Fibroblast of villous mesenchyme (primary cell): ENCODE measurements at regions not wholly inside any gene's neighbourhood (a gene's known extent, or its start where the extent isn't known, plus 50 kb on each side); places are given as distances from the start of the nearest gene placed in this dataset.
A peak's percentile ranks its signal among the peaks of the same experiment; 100 is the strongest.

Experiments
- DNase-seq: peaks from one replicate; pipeline ENCODE4 v3.0.0-alpha.2; 2010; ENCODE audit warnings: low read depth
- H3K4me3 ChIP-seq: 2 replicates; pipeline ENCODE4 v1.5.1; 2011; ENCODE audit warnings: low read depth, mild to moderate bottlenecking, low read length
- CTCF ChIP-seq: IDR thresholded peaks from 2 replicates; pipeline ENCODE4 v1.5.1; 2012; ENCODE audit warnings: low read depth, mild to moderate bottlenecking, low read length; ENCODE audit not compliant: insufficient read depth

- no peak for TF ChIP-seq CTCF
- no peak overlapping the region for H3K4me3 ChIP-seq
- no peak for DNase-seq
Observed at GRCh38 chr2:234147335-234147861, 96.9 kb downstream of the SPP2 start.

DNA sequence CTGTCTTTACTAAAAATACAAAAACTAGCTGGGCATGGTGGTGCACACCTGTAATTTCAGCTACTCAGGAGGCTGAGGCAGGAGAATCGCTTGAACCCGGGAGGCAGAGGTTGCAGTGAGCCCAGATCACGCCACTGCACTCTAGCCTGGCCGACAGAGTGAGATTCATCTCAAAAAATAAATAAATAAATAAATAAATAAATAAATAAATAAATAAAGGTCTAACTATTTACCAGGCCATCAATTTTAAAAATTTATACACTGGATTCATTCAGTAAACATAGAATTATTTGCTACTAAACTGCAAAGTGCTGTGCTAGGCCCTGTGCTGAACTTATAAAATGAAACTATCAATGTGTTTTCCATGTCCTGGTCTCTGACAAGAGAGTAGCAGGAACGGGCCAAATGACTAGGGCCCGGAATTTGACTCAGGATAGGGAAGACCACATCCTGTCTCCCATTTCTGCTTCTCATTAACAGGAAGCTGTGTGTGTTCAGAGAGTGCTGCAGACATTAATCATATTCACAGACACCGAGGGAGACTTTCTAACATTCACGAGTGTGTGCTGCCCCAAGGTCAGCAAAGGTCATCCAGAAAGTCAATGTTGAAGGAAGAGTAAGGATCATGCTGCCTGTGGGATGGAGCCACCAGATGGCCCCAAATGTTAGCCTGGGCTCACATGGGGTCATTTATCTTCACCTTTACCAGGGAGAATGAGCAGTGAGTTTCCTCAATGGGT lies 95.8 kb downstream of the SPP2 start:
- peak; percentile 79 for DNase-seq
- no peak overlapping the region for H3K4me3 ChIP-seq
- TF ChIP-seq CTCF = no peak

DNA sequence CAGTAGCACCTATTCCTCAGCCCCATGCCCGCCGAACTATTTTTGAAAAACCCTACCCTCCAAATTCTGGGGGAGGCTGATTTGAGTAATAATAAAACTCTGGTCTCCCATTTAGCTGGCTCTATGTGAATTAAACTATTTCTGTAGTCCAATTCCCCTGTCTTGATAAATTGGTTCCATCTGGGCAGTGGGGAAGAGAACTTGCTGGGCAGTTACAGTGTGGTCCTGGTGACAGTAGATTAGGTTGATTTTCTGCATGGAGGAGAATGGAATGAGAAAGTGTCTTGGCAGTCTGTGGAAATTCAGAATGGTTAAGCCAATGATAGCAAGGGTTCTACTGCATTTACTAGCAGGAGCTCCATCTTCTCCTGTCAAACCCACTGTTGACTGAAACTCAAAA lies 95.0 kb downstream of the SPP2 start:
- no peak for TF ChIP-seq CTCF
- DNase-seq = no peak
- no peak overlapping the region for H3K4me3 ChIP-seq

DNA sequence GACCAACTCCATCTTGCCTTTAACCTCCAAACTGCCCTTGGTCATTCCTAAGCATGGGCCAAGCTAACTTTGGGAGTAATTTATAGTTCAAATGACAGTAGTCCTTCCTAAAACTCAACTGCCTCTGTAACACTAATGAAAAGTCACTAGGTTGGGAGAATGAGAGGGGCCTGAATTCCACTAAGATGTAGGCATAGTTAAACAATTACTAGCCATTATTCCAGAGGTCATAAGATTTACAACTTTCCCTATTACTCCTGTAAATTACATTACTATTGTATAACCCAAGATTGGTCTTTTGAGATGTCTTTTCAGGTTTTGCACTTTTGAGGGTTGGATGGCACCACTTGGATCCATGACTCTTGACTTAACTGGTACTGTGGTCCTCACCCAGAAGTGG lies 94.6 kb downstream of the SPP2 start:
- H3K4me3 ChIP-seq = no peak overlapping the region
- no peak for TF ChIP-seq CTCF
- DNase-seq = no peak

- DNase-seq = no peak
- no peak overlapping the region for H3K4me3 ChIP-seq
- no peak for TF ChIP-seq CTCF
Observed at GRCh38 chr2:234143896-234144295, 93.4 kb downstream of the SPP2 start.

GRCh38 chr2:234142530-234142929 lies 92.0 kb downstream of the SPP2 start:
- DNase-seq = no peak

More at GRCh38 chr2:234142530-234142929, 92.0 kb downstream of the SPP2 start:
- H3K4me3 ChIP-seq = no peak overlapping the region
- no peak for TF ChIP-seq CTCF
